Mammary epithelial cell (primary cell): ENCODE measurements at regions not wholly inside any gene's neighbourhood (a gene's known extent, or its start where the extent isn't known, plus 50 kb on each side); places are given as distances from the start of the nearest gene placed in this dataset.

ENCODE experiments used
- EZH2 ChIP-seq: IDR thresholded peaks from 2 replicates; pipeline ENCODE4 v1.6.1; 2012; ENCODE audit warnings: low read length, inconsistent platforms, borderline replicate concordance
- TF ChIP-seq, protein P1 (sequence below), 2 donors: IDR thresholded peaks in 1 of 2; conservative IDR thresholded peaks in 1 of 2; 2 replicates each; pipeline ENCODE4 v1.5.1; 2011 to 2012; ENCODE audit warnings: inconsistent platforms in 2 of 2, low read length in 2 of 2, mild to moderate bottlenecking in 2 of 2, control low read depth in 1 of 2, low read depth in 1 of 2; ENCODE audit not compliant: insufficient read depth in 1 of 2; ENCODE audit errors: extremely low read depth in 1 of 2

- no peak for TF ChIP-seq EZH2
- TF ChIP-seq, protein P1, sequence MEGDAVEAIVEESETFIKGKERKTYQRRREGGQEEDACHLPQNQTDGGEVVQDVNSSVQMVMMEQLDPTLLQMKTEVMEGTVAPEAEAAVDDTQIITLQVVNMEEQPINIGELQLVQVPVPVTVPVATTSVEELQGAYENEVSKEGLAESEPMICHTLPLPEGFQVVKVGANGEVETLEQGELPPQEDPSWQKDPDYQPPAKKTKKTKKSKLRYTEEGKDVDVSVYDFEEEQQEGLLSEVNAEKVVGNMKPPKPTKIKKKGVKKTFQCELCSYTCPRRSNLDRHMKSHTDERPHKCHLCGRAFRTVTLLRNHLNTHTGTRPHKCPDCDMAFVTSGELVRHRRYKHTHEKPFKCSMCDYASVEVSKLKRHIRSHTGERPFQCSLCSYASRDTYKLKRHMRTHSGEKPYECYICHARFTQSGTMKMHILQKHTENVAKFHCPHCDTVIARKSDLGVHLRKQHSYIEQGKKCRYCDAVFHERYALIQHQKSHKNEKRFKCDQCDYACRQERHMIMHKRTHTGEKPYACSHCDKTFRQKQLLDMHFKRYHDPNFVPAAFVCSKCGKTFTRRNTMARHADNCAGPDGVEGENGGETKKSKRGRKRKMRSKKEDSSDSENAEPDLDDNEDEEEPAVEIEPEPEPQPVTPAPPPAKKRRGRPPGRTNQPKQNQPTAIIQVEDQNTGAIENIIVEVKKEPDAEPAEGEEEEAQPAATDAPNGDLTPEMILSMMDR (conservative IDR thresholded peaks at IDR 0.05 in 1 of 2, IDR thresholded peaks at IDR 0.05 in 1 of 2; ENCODE audit: extremely low read depth in 1 of 2, insufficient read depth in 1 of 2, low read depth in 1 of 2, low read length in 2 of 2) = no peak
Observed at GRCh38 chr5:73284220-73284795, 111.3 kb downstream of the TMEM174 start.
